Mesendoderm (in vitro differentiated cells): ENCODE measurements at regions not wholly inside any gene's neighbourhood (a gene's known extent, or its start where the extent isn't known, plus 50 kb on each side); places are given as distances from the start of the nearest gene placed in this dataset.

Experiments used
- DNase-seq: peaks from one replicate; pipeline ENCODE4 v3.0.0; 2013
- H2AK5ac ChIP-seq: 2 replicates; pipeline ENCODE4 v1.6.1; 2013; ENCODE audit warnings: low read length, inconsistent platforms
- H2BK120ac ChIP-seq: 2 replicates; pipeline ENCODE4 v1.6.1; 2013; ENCODE audit warnings: low read depth, mild to moderate bottlenecking, low read length, moderate library complexity, mixed read lengths
- H2BK15ac ChIP-seq: replicated peaks from 2 replicates; pipeline ENCODE4 v1.6.1; 2013; ENCODE audit warnings: low read depth, mild to moderate bottlenecking, moderate library complexity
- H2BK5ac ChIP-seq: 2 replicates; pipeline ENCODE4 v1.6.1; 2013; ENCODE audit warnings: low read length, inconsistent platforms
- H3K18ac ChIP-seq: 2 replicates; pipeline ENCODE4 v1.6.1; 2013; ENCODE audit warnings: mild to moderate bottlenecking, low read length, mixed read lengths
- H3K23ac ChIP-seq: one replicate; pipeline ENCODE4 v1.6.1; 2013; ENCODE audit warnings: low read length
- H3K27ac ChIP-seq: 2 replicates; pipeline ENCODE4 v1.5.1; 2013; ENCODE audit warnings: low read depth, mild to moderate bottlenecking, inconsistent platforms, low read length, moderate library complexity
- H3K27me3 ChIP-seq: 2 replicates; pipeline ENCODE4 v1.6.1; 2013; ENCODE audit warnings: low read length, control low read depth, mild to moderate bottlenecking, inconsistent platforms; ENCODE audit not compliant: insufficient read depth, poor library complexity
- H3K36me3 ChIP-seq: 2 replicates; pipeline ENCODE4 v1.6.1; 2013; ENCODE audit warnings: low read length, inconsistent platforms; ENCODE audit not compliant: control insufficient read depth, insufficient read depth
- H3K4ac ChIP-seq: one replicate; pipeline ENCODE4 v1.6.1; 2013; ENCODE audit warnings: low read depth, mild to moderate bottlenecking, low read length, moderate library complexity
- H3K4me1 ChIP-seq: 2 replicates; pipeline ENCODE4 v1.6.1; 2013; ENCODE audit warnings: low read depth, low read length, inconsistent platforms; ENCODE audit not compliant: control insufficient read depth
- H3K4me2 ChIP-seq: 2 replicates; pipeline ENCODE4 v1.6.1; 2013; ENCODE audit warnings: low read length
- H3K4me3 ChIP-seq: 2 replicates; pipeline ENCODE4 v1.5.1; 2013; ENCODE audit warnings: mild to moderate bottlenecking, low read length
- H3K56ac ChIP-seq: one replicate; pipeline ENCODE4 v1.6.1; 2013; ENCODE audit warnings: low read length
- H3K79me1 ChIP-seq: 2 replicates; pipeline ENCODE4 v1.6.1; 2013; ENCODE audit warnings: low read length, inconsistent platforms
- H3K79me2 ChIP-seq: 2 replicates; pipeline ENCODE4 v1.6.1; 2013; ENCODE audit warnings: mild to moderate bottlenecking, low read length; ENCODE audit not compliant: control insufficient read depth, insufficient read depth
- H3K9ac ChIP-seq: 2 replicates; pipeline ENCODE4 v1.6.1; 2013; ENCODE audit warnings: low read length, inconsistent platforms
- H4K5ac ChIP-seq: one replicate; pipeline ENCODE4 v1.6.1; 2013; ENCODE audit warnings: low read length
- H4K8ac ChIP-seq: one replicate; pipeline ENCODE4 v1.6.1; 2013; ENCODE audit warnings: low read depth, mild to moderate bottlenecking, control low read depth, low read length, moderate library complexity
- WGBS: extraction: QIAGEN DNeasy Blood & Tissue Kit; methylation state at CpG from one replicate; pipeline ENCODE4 v1.1.7; 2013; ENCODE audit warnings: low lambda C conversion rate, missing lambda C conversion rate; ENCODE audit not compliant: insufficient coverage; ENCODE audit errors: extremely low coverage; 5-methylcytosine and 5-hydroxymethylcytosine counted together

DNA sequence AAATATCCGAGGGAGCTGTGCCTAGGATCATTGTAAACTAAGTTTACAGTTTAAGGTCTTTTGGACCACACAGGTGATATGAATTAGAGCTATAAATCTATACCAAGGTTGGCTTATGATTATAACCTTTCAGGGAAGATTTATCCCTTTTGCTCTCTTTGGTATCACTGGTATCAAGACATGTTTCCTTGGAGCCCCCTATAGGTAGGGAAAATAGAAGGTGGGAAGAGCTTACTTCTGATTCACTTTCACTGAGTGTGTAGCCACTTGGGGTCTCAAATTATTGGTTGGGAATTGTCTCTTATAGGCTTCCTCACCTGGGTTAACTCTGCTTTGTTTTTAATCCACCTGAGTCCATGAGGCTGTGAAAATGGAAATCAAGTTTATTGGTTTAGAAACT, 262.1 kb upstream of the NR3C2 start:
- H3K18ac ChIP-seq, result no peak overlapping the region
- no peak overlapping the region for H2BK120ac ChIP-seq
- no peak overlapping the region for H2AK5ac ChIP-seq
- H3K4me3 ChIP-seq, result no peak overlapping the region
- H3K36me3 ChIP-seq, result no peaks in the 10 kb centered on the region
- no peak overlapping the region for H4K5ac ChIP-seq
- no CpG with 5 or more reads among the region's 1 CpG for WGBS
- no peak overlapping the region for H3K4ac ChIP-seq
- H3K79me1 ChIP-seq, result no peaks in the 10 kb centered on the region
- no peak overlapping the region for H3K4me2 ChIP-seq
- peak; percentile 40 for DNase-seq
- H3K4me1 ChIP-seq, result no peaks in the 10 kb centered on the region
- H3K27ac ChIP-seq, result no peak overlapping the region
- no peak overlapping the region for H4K8ac ChIP-seq
- no peak overlapping the region for H2BK5ac ChIP-seq
- no peak overlapping the region for H3K23ac ChIP-seq
- no peaks in the 10 kb centered on the region for H3K27me3 ChIP-seq
- no peak overlapping the region for H2BK15ac ChIP-seq
- no peak overlapping the region for H3K9ac ChIP-seq
- no peaks in the 10 kb centered on the region for H3K79me2 ChIP-seq
- H3K56ac ChIP-seq, result no peak overlapping the region

DNA sequence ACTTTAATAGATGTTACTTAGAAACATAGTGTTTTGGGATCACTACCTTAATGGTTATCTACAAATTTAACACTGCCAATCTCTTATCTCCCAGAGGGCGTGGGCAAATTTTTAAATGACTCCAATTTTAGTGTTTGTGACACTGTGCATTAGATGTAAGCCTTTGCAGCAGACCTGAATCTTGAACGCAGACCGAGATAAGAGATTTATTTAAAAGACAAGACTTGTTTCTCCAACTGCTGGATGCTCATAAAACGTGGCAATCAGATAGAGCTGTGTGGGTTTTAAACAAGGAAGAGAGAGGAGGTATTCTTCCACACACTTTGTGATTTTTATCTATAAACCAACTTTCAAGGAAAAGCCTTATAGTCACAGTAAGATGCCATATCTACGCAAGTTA, 252.5 kb upstream of the NR3C2 start:
- no peak overlapping the region for H2AK5ac ChIP-seq
- no peak overlapping the region for H3K4me3 ChIP-seq
- no peak overlapping the region for H2BK15ac ChIP-seq
- no peaks in the 10 kb centered on the region for H3K4me1 ChIP-seq
- no peaks in the 10 kb centered on the region for H3K36me3 ChIP-seq
- no peaks in the 10 kb centered on the region for H3K79me2 ChIP-seq
- no peak overlapping the region for H4K8ac ChIP-seq
- H3K4ac ChIP-seq, result no peak overlapping the region
- H3K4me2 ChIP-seq, result no peak overlapping the region
- no peak for DNase-seq
- H2BK5ac ChIP-seq, result no peak overlapping the region
- no peak overlapping the region for H3K9ac ChIP-seq
- no peak overlapping the region for H3K23ac ChIP-seq
- no CpG with 5 or more reads among the region's 5 CpGs for WGBS
- H2BK120ac ChIP-seq, result no peak overlapping the region
- H3K56ac ChIP-seq, result no peak overlapping the region
- H4K5ac ChIP-seq, result no peak overlapping the region
- H3K27me3 ChIP-seq, result no peaks in the 10 kb centered on the region
- H3K79me1 ChIP-seq, result no peaks in the 10 kb centered on the region
- H3K18ac ChIP-seq, result no peak overlapping the region
- no peak overlapping the region for H3K27ac ChIP-seq

DNA sequence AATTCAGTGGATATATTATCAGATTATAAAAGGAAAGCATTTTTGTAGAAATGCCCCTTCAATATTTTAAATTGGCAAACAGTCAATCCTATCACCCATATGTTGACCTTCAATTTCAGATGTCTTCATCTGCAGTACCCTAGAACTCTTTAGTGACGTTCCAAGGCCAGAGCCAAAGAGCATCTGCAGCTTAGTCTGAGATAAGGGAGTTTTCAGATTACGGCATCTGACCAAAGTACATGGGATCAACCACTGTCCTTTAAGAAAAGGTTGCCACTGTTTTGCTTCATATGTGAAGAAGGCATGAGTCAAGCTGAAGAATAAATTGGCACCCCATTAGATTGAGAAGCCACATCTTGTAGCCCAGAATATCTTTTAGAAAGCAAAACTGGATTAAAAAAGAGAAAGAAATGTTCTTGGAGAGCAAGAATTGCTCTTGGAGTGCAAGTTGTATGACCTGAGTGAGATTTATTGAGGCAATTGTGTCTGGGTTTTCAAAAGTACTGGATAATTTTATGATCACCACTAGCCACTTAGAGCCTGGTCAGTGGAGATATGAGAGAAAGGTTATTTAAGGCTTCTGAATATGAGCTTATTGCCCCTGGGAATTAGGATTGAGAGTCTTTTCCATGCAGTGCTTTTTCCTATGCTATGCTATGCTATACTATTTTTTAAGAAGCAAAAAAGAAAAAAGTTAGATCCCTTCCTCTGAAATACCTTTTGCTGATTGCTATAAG, 251.9 kb upstream of the NR3C2 start:
- H3K4me1 ChIP-seq, result no peaks in the 10 kb centered on the region
- no peak for DNase-seq
- no peak overlapping the region for H4K5ac ChIP-seq
- no peak overlapping the region for H3K18ac ChIP-seq
- H3K79me2 ChIP-seq, result no peaks in the 10 kb centered on the region
- H2BK15ac ChIP-seq, result no peak overlapping the region
- no peak overlapping the region for H3K4ac ChIP-seq
- no peak overlapping the region for H3K27ac ChIP-seq
- no peak overlapping the region for H2AK5ac ChIP-seq
- H2BK5ac ChIP-seq, result no peak overlapping the region
- no peak overlapping the region for H3K56ac ChIP-seq
- H3K36me3 ChIP-seq, result no peaks in the 10 kb centered on the region
- no peak overlapping the region for H3K9ac ChIP-seq
- H3K4me3 ChIP-seq, result no peak overlapping the region
- no peak overlapping the region for H2BK120ac ChIP-seq
- no peak overlapping the region for H4K8ac ChIP-seq
- no peak overlapping the region for H3K23ac ChIP-seq
- WGBS, result no CpG with 5 or more reads among the region's 2 CpGs
- no peaks in the 10 kb centered on the region for H3K27me3 ChIP-seq
- H3K4me2 ChIP-seq, result no peak overlapping the region
- H3K79me1 ChIP-seq, result no peaks in the 10 kb centered on the region

DNA sequence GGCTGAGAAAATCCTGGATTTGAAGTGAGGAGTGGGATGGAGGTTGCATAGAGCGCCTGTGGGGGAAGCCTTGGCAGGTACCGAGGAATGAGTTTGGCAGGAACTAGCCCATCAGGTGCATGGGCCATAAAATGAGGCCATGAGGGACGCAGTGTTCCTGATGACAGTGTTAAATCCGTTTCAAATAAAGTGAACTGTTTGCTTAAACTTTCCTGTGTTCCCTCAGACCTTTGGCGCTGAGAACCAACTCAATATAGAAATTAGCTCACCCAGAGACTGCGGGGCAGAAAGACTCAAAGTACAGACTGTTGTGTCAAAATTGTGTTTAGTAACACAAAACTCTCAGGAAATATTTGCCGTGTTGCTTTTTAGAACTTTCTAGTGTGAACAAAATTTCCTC, 250.0 kb upstream of the NR3C2 start:
- Histone ChIP-seq H3K79me1 (no peaks in the 10 kb centered on the region), H3K36me3 (no peaks in the 10 kb centered on the region), H3K9ac (no peak overlapping the region), H4K8ac (no peak overlapping the region), H3K18ac (no peak overlapping the region), H3K4me1 (no peaks in the 10 kb centered on the region), H4K5ac (no peak overlapping the region), H3K27me3 (no peaks in the 10 kb centered on the region), H3K79me2 (no peaks in the 10 kb centered on the region), H2BK5ac (no peak overlapping the region), H3K23ac (no peak overlapping the region), H3K27ac (no peak overlapping the region), H2BK120ac (no peak overlapping the region), H3K56ac (no peak overlapping the region), H2BK15ac (no peak overlapping the region), H3K4ac (no peak overlapping the region), H2AK5ac (no peak overlapping the region), H3K4me3 (no peak overlapping the region), H3K4me2 (no peak overlapping the region)
- no CpG with 5 or more reads among the region's 7 CpGs for whole genome bisulfite sequencing
- no peak for DNase-seq

DNA sequence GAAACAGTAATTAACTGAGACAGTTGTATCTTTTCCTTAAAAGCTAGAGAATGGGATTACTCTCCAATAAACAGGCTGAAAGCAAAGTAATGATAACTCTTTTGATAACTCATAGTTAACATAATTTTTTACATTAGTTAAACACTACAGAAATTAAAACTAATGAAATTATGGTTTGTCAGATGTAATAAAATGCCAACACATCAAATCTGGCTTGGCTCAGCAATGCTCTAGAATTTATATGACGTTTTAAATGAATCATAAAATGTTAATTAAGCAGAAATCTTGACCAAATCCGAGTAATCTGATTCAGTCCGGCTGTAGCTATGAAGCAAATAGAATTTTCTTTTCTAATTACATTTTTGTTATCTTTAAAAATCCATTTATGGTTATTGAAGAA, 244.2 kb upstream of the NR3C2 start:
- no peak for DNase-seq
- Histone ChIP-seq H3K9ac (no peak overlapping the region), H3K18ac (no peak overlapping the region), H2AK5ac (no peak overlapping the region), H3K23ac (no peak overlapping the region), H3K4me2 (no peak overlapping the region), H2BK120ac (no peak overlapping the region), H3K27me3 (no peaks in the 10 kb centered on the region), H4K8ac (no peak overlapping the region), H3K27ac (no peak overlapping the region), H3K4me3 (no peak overlapping the region), H3K4me1 (no peaks in the 10 kb centered on the region), H3K4ac (no peak overlapping the region), H3K56ac (no peak overlapping the region), H4K5ac (no peak overlapping the region), H3K79me2 (no peaks in the 10 kb centered on the region), H2BK5ac (no peak overlapping the region), H2BK15ac (no peak overlapping the region), H3K36me3 (no peaks in the 10 kb centered on the region), H3K79me1 (no peaks in the 10 kb centered on the region)
- no CpG with 5 or more reads among the region's 3 CpGs for WGBS

DNA sequence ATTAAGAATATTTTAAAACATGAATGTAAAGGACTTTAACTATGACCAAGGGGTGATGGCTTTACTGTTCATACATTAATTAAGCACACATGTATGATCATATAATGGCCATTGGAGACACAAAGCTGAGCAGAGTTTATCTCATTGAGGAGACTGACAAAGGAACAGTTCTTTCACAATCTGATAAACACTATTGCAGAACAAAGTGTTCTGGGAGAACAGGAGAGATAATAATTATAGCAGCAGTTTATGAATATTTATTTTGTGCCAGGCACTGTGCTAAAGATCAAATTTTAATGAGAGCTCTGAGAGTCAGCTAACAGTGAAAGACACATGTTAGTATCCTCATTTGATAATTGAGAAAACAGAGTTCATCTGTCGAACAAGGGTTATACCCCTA, 242.4 kb upstream of the NR3C2 start:
- no peaks in the 10 kb centered on the region for H3K4me1 ChIP-seq
- H2BK15ac ChIP-seq, result no peak overlapping the region
- no peak overlapping the region for H3K56ac ChIP-seq
- H3K4ac ChIP-seq, result no peak overlapping the region
- no peak overlapping the region for H3K27ac ChIP-seq
- no peak overlapping the region for H3K18ac ChIP-seq
- WGBS, result no CpG with 5 or more reads among the region's 1 CpG
- no peak overlapping the region for H3K4me2 ChIP-seq
- no peak overlapping the region for H4K5ac ChIP-seq
- no peak overlapping the region for H2AK5ac ChIP-seq
- no peak overlapping the region for H2BK5ac ChIP-seq
- no peak for DNase-seq
- H3K23ac ChIP-seq, result no peak overlapping the region
- no peak overlapping the region for H3K4me3 ChIP-seq
- no peaks in the 10 kb centered on the region for H3K36me3 ChIP-seq
- no peaks in the 10 kb centered on the region for H3K79me1 ChIP-seq
- no peak overlapping the region for H4K8ac ChIP-seq
- H3K79me2 ChIP-seq, result no peaks in the 10 kb centered on the region
- no peak overlapping the region for H2BK120ac ChIP-seq
- H3K27me3 ChIP-seq, result no peaks in the 10 kb centered on the region
- H3K9ac ChIP-seq, result no peak overlapping the region
